DOHH2 (cell line): ENCODE measurements at regions not wholly inside any gene's neighbourhood (a gene's known extent, or its start where the extent isn't known, plus 50 kb on each side); places are given as distances from the start of the nearest gene placed in this dataset.

Experiments used
- EZH2phosphoT487 ChIP-seq: fragments of 200-600 bp; sonication (generic); IDR thresholded peaks from 2 replicates; pipeline ENCODE4 v1.6.1; 2017; ENCODE audit warnings: borderline replicate concordance, mild to moderate bottlenecking, antibody characterized with exemption, low read length, moderate library complexity, mixed read lengths
- TF ChIP-seq, protein P1 (sequence below): fragments of 200-600 bp; sonication (generic); IDR thresholded peaks from one replicate; pipeline ENCODE4 v1.5.1; 2014; ENCODE audit warnings: antibody characterized with exemption, mild to moderate bottlenecking, low read depth, low read length; ENCODE audit not compliant: poor library complexity, severe bottlenecking

DNA sequence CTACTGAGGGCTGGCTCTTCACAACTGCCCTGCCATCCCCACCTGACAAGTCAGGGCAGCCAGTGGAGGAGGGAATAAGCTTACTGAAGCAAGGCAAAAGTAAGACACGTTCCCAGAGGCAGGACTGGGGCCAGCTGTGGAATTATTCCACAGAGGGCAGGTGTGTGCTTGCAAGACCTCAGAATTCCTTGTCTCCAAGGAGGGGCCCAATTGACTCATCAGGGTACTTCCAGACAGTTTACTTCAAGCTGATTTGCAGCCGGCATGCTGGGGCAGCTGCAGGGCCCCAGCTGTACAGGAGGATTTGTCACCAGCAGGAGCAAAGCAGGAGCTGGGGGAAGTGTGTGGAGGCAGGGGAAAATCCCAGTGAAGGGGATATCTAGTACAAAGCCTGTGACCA is 167.5 kb upstream of the CAMK1G start:
- TF ChIP-seq, protein P1, sequence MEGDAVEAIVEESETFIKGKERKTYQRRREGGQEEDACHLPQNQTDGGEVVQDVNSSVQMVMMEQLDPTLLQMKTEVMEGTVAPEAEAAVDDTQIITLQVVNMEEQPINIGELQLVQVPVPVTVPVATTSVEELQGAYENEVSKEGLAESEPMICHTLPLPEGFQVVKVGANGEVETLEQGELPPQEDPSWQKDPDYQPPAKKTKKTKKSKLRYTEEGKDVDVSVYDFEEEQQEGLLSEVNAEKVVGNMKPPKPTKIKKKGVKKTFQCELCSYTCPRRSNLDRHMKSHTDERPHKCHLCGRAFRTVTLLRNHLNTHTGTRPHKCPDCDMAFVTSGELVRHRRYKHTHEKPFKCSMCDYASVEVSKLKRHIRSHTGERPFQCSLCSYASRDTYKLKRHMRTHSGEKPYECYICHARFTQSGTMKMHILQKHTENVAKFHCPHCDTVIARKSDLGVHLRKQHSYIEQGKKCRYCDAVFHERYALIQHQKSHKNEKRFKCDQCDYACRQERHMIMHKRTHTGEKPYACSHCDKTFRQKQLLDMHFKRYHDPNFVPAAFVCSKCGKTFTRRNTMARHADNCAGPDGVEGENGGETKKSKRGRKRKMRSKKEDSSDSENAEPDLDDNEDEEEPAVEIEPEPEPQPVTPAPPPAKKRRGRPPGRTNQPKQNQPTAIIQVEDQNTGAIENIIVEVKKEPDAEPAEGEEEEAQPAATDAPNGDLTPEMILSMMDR, result no peak
- TF ChIP-seq EZH2phosphoT487, result no peak
